Fibroblast of skin of right biceps (primary cell): ENCODE measurements at regions not wholly inside any gene's neighbourhood (a gene's known extent, or its start where the extent isn't known, plus 50 kb on each side); places are given as distances from the start of the nearest gene placed in this dataset.
A peak's percentile ranks its signal among the peaks of the same experiment; 100 is the strongest.
"Not testable (repeated sequence)": the region's sequence is repeated elsewhere in the genome, so short reads cannot be mapped to it uniquely, and the experiment has no call there.

Source experiments
- DNase-seq: peaks from one replicate; pipeline ENCODE4 v3.0.0-alpha.2; 2013

- DNase-seq, result no peak
These were observed 482.6 kb upstream of the PIK3R1 start for GRCh38 chr5:67732921-67733320.

- DNase-seq, result peak; percentile 37
These were observed 483.1 kb upstream of the PIK3R1 start for GRCh38 chr5:67732471-67732870.

GRCh38 chr5:67731886-67732285 is 483.7 kb upstream of the PIK3R1 start:
- DNase-seq, result no peak

GRCh38 chr5:67730917-67731474 is 484.6 kb upstream of the PIK3R1 start:
- no peak for DNase-seq

GRCh38 chr5:67728326-67728890 is 487.1 kb upstream of the PIK3R1 start:
- no peak for DNase-seq

- DNase-seq, result no peak
These were observed 490.0 kb upstream of the PIK3R1 start for GRCh38 chr5:67725604-67726003.

- no peak for DNase-seq
These were observed 491.0 kb upstream of the PIK3R1 start for GRCh38 chr5:67724412-67725135.

- no peak for DNase-seq
These were observed 491.7 kb upstream of the PIK3R1 start for GRCh38 chr5:67723873-67724272.

GRCh38 chr5:67722582-67722981 is 493.0 kb upstream of the PIK3R1 start:
- DNase-seq, result not testable (repeated sequence)

GRCh38 chr5:67720162-67720772 is 495.3 kb upstream of the PIK3R1 start:
- no peak for DNase-seq

GRCh38 chr5:67702008-67702407 is 505.4 kb upstream of the CD180 start:
- DNase-seq, result no peak

- DNase-seq, result no peak
These were observed 503.0 kb upstream of the CD180 start for GRCh38 chr5:67699560-67699959.

GRCh38 chr5:67696446-67696845 is 499.8 kb upstream of the CD180 start:
- DNase-seq, result no peak

GRCh38 chr5:67695369-67695768 is 498.8 kb upstream of the CD180 start:
- no peak for DNase-seq

GRCh38 chr5:67694810-67695191 is 498.2 kb upstream of the CD180 start:
- DNase-seq, result no peak

GRCh38 chr5:67693956-67694809 is 497.6 kb upstream of the CD180 start:
- peak; percentile 44 for DNase-seq

- no peak for DNase-seq
These were observed 490.1 kb upstream of the CD180 start for GRCh38 chr5:67686746-67687145.

GRCh38 chr5:67681703-67682102 is 485.1 kb upstream of the CD180 start:
- no peak for DNase-seq

GRCh38 chr5:67680099-67680498 is 483.5 kb upstream of the CD180 start:
- DNase-seq, result peak; percentile 7

GRCh38 chr5:67679184-67679841 is 482.7 kb upstream of the CD180 start:
- DNase-seq, result no peak

GRCh38 chr5:67678594-67678993 is 482.0 kb upstream of the CD180 start:
- no peak for DNase-seq

- DNase-seq, result no peak
These were observed 480.9 kb upstream of the CD180 start for GRCh38 chr5:67677422-67677970.
